Keratinocyte (primary cell): ENCODE measurements at regions not wholly inside any gene's neighbourhood (a gene's known extent, or its start where the extent isn't known, plus 50 kb on each side); places are given as distances from the start of the nearest gene placed in this dataset.

ENCODE experiments used
- CTCF ChIP-seq, 3 experiments: IDR thresholded peaks in 1 of 3; conservative IDR thresholded peaks in 1 of 3; optimal IDR thresholded peaks in 1 of 3; 2 replicates in 2 of 3; 3 replicates in 1 of 3; pipeline versions ENCODE3 to v1.5.1; 2011; ENCODE audit warnings: low read length in 3 of 3, mild to moderate bottlenecking in 3 of 3, moderate library complexity in 2 of 3, control low read depth in 1 of 3, inconsistent platforms in 1 of 3; ENCODE audit not compliant: insufficient read depth in 2 of 3; ENCODE audit errors: extremely low read depth in 1 of 3
- EZH2 ChIP-seq: IDR thresholded peaks from one replicate; pipeline ENCODE4 v1.6.1; 2012; ENCODE audit warnings: inconsistent platforms, mild to moderate bottlenecking, low read length, moderate library complexity

DNA sequence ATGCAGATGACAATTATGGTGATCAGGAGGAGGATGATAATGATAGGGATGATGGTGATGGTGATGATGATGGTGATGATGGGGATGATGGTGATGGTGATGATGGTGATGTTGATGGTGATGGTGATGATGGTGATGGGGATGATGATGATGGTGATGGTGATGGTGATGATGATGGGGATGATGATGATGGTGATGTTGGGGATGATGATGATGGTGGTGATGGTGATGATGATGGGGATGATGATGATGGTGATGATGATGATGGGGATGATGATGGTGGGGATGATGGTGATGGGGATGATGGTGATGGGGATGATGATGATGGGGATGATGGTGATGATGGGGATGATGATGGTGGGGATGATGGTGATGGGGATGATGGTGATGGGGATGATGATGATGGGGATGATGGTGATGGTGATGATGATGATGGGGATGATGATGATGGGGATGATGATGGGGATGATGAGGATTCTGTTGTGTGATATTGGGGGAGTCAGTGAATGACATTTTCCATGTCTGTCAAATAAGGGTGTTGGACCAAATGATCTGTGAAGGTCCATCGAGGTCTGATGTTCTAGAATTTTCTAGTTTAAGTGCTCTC, 65.6 kb upstream of the RPL11 start:
- TF ChIP-seq CTCF (optimal IDR thresholded peaks at IDR 0.05 in 1 of 3, IDR thresholded peaks at IDR 0.05 in 1 of 3, conservative IDR thresholded peaks at IDR 0.05 in 1 of 3; ENCODE audit: extremely low read depth in 1 of 3, insufficient read depth in 2 of 3, low read length in 3 of 3) (no peak), EZH2 (no peak)
